ENCODE measurements at regions not wholly inside any gene's neighbourhood (a gene's known extent, or its start where the extent isn't known, plus 50 kb on each side); places are given as distances from the start of the nearest gene placed in this dataset.
"Not testable (repeated sequence)": the region's sequence is repeated elsewhere in the genome, so short reads cannot be mapped to it uniquely, and the experiment has no call there.

GRCh38 chr15:69748576-69749185, 296.1 kb downstream of the RPLP1 start:
- no peak for DNase-seq

DNA sequence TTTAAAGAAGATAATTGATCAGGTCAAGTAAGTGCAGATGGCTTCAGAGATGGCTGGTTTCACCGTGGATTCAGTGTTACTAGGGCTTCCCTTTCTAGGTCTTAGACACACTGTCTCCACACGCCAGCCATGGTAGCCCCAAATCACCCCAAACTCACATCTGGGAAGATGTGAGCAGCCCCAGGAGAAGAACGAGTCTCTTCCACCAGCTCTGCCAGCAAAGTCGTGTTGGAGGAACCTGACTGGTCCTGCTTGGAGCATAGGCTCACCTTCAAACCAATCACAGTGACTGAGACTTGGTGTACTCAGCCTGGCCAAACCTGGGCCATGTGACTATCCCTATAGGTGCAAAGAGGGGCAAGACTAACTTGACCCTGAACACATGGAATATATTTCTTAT, 296.7 kb downstream of the RPLP1 start:
- DNase-seq: no peak

- peak in 1 of 2 donors; percentile 32 for DNase-seq
These were observed 297.2 kb downstream of the RPLP1 start for GRCh38 chr15:69749797-69750196.

DNA sequence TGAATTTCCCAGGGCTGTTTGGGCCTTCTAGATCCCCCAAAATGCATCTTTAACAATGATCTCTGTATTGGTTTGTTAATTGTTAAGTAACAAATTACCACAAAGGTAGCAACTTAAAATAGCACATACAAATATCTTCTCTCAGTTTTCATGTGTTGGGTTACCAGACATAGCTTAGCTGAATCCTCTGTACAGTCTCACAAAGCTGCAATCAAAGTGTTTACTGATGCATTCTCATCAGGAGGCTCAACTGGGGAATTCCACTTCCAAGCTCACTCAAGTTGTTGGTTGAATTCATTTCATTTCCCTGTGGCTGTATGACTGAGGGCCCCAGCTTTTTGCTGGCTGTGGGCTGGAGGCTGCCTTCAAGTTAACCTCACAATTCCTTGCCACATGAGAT, 297.6 kb downstream of the RPLP1 start:
- DNase-seq: no peak

DNA sequence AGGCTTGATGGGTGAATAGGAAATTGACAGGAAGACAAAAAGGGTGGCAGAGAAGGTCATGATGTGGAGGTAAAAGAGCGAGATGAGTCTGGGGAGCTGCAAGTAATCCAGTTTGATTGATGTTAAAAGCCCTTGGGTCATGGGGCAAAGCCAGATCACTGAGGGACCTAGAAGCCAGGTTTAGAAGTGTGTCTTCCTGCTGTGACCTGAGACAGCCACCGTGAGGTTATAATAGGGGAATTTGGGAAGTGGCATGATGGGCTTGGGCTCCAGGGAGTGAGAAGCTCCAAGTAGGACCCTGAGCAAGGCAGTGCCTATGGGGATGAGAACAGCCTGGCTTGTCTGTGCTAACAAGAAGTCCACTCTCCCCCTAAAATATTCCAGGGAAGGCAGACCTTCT, 298.5 kb downstream of the RPLP1 start:
- no peak for DNase-seq

- DNase-seq: no peak
These were observed 298.9 kb downstream of the RPLP1 start for GRCh38 chr15:69751566-69751965.

DNA sequence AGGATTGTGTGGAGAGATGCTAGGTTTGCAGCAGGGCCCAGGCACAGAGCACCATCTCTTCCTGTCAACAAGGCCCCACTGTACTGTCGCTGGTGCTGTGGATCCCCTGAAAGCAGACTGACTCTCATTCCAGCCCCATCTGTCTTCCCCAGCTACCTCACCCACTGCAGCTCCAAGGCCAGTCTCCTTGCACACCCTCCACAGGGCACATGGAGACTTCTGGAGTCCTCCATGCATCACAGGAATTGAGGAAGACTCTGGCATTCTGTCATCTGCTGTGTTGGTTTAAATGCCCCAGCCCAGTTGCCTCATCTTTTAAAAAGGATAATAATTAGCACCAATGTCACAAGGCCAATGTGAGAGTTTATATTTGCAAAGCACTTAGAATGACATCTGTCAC, 301.2 kb downstream of the RPLP1 start:
- DNase-seq: no peak

DNA sequence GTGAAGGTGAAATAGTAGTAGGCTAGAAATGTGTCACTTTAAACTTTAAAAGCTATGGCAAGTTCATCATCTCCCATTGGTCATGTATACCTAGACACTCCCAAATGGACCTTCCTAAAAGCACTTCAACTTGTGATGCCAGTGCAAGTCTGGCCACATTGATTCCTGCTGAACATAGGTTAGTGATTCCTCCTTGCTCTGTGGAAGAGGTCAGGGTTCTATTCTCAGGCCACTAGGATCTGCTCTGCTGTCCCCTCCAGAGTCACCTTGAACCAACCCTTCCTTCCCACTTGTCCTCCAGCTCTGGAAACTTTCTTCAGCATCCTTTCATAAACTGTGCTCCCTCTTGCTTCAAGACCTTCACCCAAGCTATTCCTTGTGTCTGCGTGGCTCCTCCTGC, 301.7 kb downstream of the RPLP1 start:
- no peak for DNase-seq

DNA sequence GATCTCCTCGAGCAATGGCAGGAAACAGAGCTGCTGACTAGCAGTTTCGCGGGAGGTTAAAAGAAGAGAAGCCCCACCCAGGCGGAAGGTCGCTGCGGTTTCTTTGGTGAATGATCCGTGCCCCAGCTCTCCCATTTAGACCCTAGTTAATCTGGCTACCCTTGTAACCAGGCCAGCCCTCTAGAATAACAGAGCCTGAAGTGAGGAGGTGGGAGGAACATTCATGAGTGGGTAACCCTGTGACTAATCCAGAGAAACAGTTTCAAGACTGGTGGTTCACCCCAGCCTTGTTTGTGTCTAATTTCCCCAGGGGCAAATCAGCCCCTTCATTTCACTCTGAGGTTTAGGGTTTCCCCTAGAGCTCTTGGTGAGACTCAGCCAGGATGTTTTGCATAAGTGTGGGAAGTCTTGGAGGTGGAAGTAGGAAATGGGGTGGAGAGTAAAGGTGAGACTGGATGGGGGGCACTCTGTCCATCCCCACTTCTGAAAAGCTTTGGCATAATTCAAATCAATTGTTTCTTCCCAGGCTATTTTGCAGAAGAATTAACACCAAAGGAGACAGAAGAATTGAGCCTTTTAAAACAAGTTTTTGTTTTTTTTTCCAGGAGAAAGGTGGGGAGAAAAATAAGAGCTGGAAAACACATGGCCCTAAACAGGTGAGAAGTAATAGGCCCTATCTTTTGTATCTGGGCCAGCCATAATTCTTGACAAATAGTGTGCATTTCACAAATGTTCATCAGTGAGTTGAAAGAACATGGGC, 303.1 kb downstream of the RPLP1 start:
- peak; percentile 55 to 62 for DNase-seq

GRCh38 chr15:69756440-69756839, 303.8 kb downstream of the RPLP1 start:
- no peak for DNase-seq

DNA sequence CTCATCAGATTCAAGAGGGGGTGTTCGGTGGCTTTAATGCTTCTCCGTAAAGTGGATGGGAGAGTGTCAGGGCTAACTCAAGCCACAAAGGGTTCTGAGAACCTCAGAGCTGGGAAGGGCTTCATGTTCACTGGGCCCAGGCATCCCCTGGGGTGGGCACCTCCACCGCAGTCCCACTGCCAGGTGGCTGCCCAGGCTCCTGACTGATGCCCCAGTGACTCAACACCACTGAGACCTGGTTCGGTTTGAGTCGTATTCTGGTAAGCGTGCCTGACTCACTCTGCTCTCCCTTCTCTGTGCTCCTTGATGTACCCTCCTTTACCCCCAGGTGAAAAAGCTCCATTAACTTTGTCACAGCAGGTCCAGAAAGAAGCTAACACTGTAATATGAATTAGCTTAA, 304.6 kb downstream of the RPLP1 start:
- no peak for DNase-seq

DNA sequence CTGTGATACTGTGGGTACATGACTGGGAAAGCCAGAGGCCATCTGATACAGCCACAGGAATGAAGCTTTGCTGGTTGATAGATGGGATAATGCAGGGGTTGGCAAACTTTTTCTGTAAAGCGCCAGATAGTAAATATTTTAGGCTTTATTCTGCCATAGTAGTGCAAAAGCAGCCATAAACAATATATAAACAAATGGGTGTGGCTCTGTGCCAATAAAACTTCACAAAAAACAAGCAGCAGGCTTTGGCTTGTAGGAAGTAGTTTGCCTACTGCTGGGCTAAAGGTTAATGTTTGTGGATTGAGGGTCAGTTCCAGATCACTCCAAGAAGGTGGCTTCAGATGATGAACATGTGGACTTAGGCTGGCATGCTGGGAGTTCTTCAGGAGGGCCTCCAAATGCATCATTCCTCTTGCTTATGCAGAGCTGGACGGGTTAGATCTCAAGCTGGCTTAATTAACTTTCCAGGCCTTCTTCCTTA, 305.7 kb downstream of the RPLP1 start:
- no peak for DNase-seq

DNA sequence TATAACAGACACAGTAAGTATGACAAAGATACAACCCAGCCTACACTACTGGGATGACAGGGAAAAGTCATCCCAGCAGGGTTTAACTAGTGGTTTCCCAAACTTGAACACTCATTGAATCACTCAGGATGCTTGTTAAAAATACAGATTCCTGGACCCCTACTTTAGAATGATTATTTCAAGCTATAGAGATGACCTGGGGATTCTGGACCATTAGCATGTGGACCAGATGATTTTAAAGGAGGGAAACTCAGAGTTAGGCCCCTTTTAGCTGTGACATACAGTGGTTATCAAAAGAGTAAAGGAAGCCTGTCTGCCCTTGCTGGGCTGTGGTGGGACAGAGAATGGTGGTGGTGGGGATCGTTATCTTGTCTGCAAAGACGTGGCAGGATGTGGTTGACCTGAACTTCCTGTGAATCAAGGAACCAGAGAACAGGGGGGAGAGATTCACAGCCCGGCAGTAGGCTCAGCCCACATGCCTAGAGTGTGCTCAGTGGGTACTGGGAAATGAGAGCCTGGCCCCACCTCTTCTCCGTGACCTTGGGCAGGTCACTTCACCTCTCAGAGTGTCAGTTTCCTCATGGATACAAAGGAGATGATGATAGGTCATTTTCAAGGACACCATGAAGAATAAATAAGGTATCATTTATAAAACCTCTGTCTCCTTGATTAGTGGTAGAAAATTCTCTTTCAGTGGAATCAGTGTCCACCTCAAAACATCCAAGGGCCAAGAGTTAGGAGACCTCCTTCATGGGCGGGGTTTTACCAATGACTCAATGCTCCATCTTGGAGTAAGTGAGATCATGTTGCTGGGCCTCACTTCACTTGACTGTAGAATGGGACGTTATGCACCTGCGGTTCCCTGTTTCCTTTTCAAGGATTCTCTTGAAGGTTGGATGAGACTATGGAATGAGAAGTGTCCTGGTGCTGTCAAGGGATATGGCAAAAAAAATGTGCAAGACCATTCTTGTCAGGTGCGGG, 306.5 kb downstream of the RPLP1 start:
- peak; percentile 87 for DNase-seq

DNA sequence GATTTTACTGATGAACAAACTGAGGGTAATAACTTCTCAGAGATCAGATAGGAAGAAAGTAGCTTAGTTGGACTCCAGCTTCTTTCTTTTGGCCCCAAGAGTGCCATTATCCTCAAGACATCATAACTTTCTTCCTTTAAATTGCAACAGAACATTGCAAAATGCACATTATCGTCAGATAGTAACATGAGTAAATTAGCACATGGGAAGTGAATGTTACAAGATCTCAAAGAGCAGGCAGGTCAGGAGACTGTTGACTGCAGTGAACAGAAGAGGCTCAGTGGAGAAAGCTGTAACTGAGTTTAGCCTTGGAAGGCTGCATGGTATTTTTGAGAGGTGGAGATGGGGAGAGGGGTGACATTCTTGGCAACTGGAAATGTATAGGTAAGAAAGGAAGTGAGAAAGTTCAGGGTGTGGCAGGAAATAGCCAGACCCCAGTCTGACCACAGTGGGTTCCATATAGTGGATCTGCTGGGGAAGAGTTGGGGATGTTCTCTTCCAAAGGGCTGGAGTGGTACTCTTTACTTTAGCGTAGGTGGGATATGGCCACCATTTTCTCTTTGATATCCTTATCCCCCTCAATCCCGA, 307.7 kb downstream of the RPLP1 start:
- peak in 1 of 2 donors; percentile 19 for DNase-seq

DNA sequence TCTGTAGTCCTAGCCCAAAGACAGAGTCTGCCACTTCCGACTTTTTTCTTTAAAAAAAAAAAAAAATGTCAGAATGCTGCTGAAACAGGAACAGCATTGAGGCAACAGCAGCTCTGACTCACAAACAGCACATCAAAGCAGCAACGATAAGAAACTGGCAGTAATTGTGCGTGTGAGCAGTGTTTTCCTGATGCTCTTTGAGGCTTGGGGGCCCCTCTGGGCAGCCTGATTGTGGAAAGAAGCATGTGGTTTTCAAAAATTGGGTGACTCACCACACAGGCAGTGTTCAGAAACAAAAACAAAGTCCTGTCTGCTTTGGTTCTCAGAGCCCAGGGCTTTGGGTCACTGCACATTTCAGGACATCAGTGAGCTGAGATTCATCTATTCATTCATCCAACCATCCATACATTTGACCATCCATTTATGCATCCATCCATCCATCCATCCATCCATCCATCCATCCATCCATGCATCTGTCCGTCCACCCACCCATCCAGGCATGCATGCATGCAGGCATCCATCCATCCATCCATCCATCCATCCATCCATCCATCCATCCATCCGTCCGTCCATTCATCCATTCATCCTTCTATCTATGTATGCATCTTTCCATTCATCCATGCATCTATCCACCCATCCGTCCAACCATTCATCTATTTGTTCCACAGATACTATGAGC, 308.4 kb downstream of the RPLP1 start:
- peak; percentile 80 to 89 for DNase-seq

- DNase-seq: no peak
These were observed 309.9 kb downstream of the RPLP1 start for GRCh38 chr15:69762373-69763148.

GRCh38 chr15:69763831-69764230, 311.2 kb downstream of the RPLP1 start:
- DNase-seq: no peak

GRCh38 chr15:69766156-69766555, 313.5 kb downstream of the RPLP1 start:
- no peak for DNase-seq

DNA sequence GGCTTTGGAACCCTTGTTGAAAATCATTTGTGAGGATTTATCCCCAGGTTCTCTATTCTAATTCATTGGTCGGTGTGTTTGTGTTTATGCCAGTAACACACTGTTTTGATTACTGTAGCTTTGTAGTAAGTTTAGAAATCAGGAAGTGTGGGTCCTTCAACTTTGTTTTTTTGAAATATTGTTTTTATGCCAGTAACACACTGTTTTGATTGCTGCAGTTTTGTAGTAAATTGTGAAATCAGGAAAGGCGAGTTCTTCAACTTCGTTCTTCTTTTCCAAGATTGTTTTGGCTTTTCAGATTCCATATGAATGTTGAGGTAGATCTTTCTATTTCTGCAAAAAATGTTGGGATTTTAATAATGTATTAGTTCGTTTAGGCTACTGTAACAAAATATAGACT, 314.6 kb downstream of the RPLP1 start:
- DNase-seq: no peak

DNA sequence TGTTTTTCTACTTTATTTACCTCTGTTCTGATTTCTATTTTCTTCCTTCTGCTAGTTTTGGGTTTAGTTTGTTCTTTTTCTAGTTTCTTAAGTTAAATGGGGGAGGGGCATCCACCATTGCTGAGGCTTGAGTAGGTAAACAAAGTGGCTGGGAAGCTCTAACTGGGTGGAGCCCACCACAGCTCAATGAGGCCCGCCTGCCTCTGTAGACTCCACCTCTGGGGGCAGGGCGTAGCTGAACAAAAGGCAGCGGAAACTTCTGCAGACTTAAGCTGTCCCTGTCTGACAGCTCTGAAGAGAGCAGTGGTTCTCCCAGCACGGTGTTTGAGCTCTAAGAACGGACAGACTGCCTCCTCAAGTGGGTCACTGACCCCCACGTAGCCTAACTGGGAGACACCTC, 316.7 kb downstream of the RPLP1 start:
- peak in 1 of 2 donors; percentile 15 for DNase-seq

DNA sequence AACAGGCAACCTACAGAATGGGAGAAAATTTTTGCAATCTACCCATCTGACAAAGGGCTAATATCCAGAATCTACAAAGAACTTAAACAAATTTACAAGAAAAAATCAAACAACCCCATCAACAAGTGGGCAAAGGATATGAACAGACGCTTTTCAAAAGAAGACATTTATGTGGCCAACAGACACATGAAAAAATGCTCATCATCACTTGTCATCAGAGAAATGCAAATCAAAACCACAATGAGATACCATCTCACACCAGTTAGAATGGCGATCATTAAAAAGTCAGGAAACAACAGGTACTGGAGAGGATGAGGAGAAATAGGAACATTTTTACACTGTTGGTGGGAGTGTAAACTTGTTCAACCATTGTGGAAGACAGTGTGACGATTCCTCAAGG, 321.6 kb downstream of the RPLP1 start:
- DNase-seq: not testable (repeated sequence)

DNA sequence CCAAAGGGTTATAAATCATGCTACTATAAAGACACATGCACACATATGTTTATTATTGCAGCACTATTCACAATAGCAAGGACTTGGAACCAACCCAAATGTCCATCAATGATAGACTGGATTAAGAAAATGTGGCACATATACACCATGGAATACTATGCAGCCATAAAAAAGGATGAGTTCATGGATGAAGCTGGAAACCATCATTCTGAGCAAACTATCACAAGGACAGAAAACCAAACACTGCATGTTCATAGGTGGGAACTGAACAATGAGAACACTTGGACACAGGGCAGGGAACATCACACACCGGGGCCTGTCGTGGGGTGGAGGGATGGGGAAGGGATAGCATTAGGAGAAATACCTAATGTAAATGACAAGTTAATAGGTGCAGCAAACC, 322.1 kb downstream of the RPLP1 start:
- not testable (repeated sequence) for DNase-seq

Measured in CD4-positive, alpha-beta T cell treated with Interleukin-1 beta for 1 hour (primary cell).